ENCODE measurements at regions not wholly inside any gene's neighbourhood (a gene's known extent, or its start where the extent isn't known, plus 50 kb on each side); places are given as distances from the start of the nearest gene placed in this dataset.

DNA sequence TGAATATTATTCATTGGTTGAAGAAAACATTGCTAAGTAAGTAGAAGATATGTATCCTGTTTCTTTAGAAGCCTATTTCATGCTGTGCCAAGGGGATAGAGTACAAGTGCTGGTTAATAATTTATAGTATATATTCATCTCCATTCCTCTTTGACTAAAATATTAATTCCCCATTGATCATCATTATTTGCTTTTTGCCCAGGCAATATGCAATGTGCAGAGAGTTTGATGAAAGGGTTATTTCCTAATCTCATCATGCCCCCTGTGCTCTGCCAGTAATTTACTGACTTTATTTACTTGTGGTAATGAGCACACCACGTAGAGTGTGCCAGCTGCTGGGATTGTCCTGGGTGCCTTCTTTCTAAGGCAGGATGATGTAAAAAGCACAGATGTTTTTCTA lies 180.9 kb downstream of the REEP3 start:
- Histone ChIP-seq H3K4me3 (ENCODE audit: insufficient read depth in 1 of 2, low read depth in 1 of 2, low read length in 2 of 2) (no peak overlapping the region), H2BK5ac (ENCODE audit: low read depth, low read length, poor library complexity, severe bottlenecking) (no peak overlapping the region), H3K79me1 (replicated peaks; ENCODE audit: low read length, poor library complexity, severe bottlenecking) (no peaks in the 10 kb centered on the region), H2AFZ (ENCODE audit: low read depth, low read length) (no peak overlapping the region), H3K4me1 (ENCODE audit: control insufficient read depth, insufficient read depth, low read depth, low read length) (peaks cover 4% of the 10 kb centered on the region), H3K36me3 (ENCODE audit: control insufficient read depth in 1 of 2, insufficient read depth in 2 of 2, low read depth in 1 of 2, low read length in 2 of 2) (no peaks in the 10 kb centered on the region), H2BK15ac (ENCODE audit: low read depth, poor library complexity, severe bottlenecking) (no peak overlapping the region), H3K9ac (ENCODE audit: low read length) (no peak overlapping the region), H3K4ac (ENCODE audit: low read depth in 1 of 2, low read length in 2 of 2) (no peak overlapping the region), H2BK12ac (ENCODE audit: low read length in 2 of 2) (no peak overlapping the region), H2BK120ac (ENCODE audit: low read depth, low read length) (no peak overlapping the region), H3K9me3 (ENCODE audit: control insufficient read depth, low read length) (no peaks in the 10 kb centered on the region), H3K27me3 (ENCODE audit: control insufficient read depth in 1 of 2, insufficient read depth in 1 of 2, low read length in 2 of 2) (no peaks in the 10 kb centered on the region), H3K18ac (ENCODE audit: low read depth in 1 of 2, low read length in 2 of 2) (no peak overlapping the region), H3K27ac (ENCODE audit: low read length, poor library complexity, severe bottlenecking) (no peak overlapping the region), H3K14ac (ENCODE audit: low read length in 2 of 2) (no peak overlapping the region), H2AK5ac (ENCODE audit: low read length, severe bottlenecking) (no peak overlapping the region), H4K91ac (ENCODE audit: low read length) (no peak overlapping the region), H3K23ac (ENCODE audit: low read length in 2 of 2) (no peak overlapping the region), H4K8ac (ENCODE audit: low read length) (no peak overlapping the region), H3K4me2 (ENCODE audit: low read length, poor library complexity, severe bottlenecking) (no peak overlapping the region)
- 100% methylated on average over 1 of the region's 1 CpG for WGBS
- DNase-seq = no peak

DNA sequence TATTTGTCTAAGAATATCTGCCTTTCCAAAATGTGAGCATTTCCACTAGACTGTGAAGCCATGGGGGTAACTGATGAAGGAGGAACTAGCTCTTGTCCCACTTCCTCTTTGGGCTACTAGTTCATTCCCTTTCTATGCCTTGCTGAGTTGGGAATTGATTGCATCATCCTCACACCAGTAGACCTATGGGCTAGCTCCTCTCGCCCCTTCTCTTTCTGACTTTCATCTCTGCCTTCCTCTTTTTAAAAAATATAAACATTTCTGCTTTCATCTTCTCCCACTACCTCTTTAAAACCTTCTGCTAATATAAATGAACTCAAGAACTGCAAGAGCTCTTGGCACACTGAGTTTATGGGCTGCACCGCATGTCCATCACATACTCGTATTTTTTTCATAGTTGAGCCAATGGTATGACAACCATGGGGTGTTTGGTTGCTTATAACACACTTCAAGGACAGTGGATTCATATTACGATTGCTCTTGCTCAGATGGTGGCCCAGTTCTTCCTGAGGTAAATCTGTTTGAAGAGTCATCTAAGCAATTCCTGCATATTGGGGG lies 182.0 kb downstream of the REEP3 start:
- Histone ChIP-seq H3K36me3 (ENCODE audit: control insufficient read depth in 1 of 2, insufficient read depth in 2 of 2, low read depth in 1 of 2, low read length in 2 of 2) (no peaks in the 10 kb centered on the region), H3K27ac (ENCODE audit: low read length, poor library complexity, severe bottlenecking) (no peak overlapping the region), H3K79me1 (replicated peaks; ENCODE audit: low read length, poor library complexity, severe bottlenecking) (no peaks in the 10 kb centered on the region), H4K91ac (ENCODE audit: low read length) (peak overlapping the region; percentile 61), H2AK5ac (ENCODE audit: low read length, severe bottlenecking) (no peak overlapping the region), H3K4me2 (ENCODE audit: low read length, poor library complexity, severe bottlenecking) (no peak overlapping the region), H4K8ac (ENCODE audit: low read length) (peak overlapping the region; percentile 71), H3K4me3 (ENCODE audit: insufficient read depth in 1 of 2, low read depth in 1 of 2, low read length in 2 of 2) (no peak overlapping the region), H3K23ac (ENCODE audit: low read length in 2 of 2) (no peak overlapping the region), H3K4me1 (ENCODE audit: control insufficient read depth, insufficient read depth, low read depth, low read length) (peaks cover 4% of the 10 kb centered on the region), H2BK12ac (ENCODE audit: low read length in 2 of 2) (peak overlapping the region in 1 of 2 experiments; percentile 21), H3K18ac (ENCODE audit: low read depth in 1 of 2, low read length in 2 of 2) (no peak overlapping the region), H3K27me3 (ENCODE audit: control insufficient read depth in 1 of 2, insufficient read depth in 1 of 2, low read length in 2 of 2) (no peaks in the 10 kb centered on the region), H3K4ac (ENCODE audit: low read depth in 1 of 2, low read length in 2 of 2) (no peak overlapping the region), H2BK15ac (ENCODE audit: low read depth, poor library complexity, severe bottlenecking) (no peak overlapping the region), H2BK5ac (ENCODE audit: low read depth, low read length, poor library complexity, severe bottlenecking) (no peak overlapping the region), H2BK120ac (ENCODE audit: low read depth, low read length) (no peak overlapping the region), H3K9me3 (ENCODE audit: control insufficient read depth, low read length) (no peaks in the 10 kb centered on the region), H3K9ac (ENCODE audit: low read length) (no peak overlapping the region), H3K14ac (ENCODE audit: low read length in 2 of 2) (no peak overlapping the region), H2AFZ (ENCODE audit: low read depth, low read length) (no peak overlapping the region)
- 97% methylated on average over 4 of the region's 4 CpGs for WGBS
- peak; percentile 28 for DNase-seq

GRCh38 chr10:63703740-63704345 lies 182.6 kb downstream of the REEP3 start:
- Histone ChIP-seq H3K4me2 (ENCODE audit: low read length, poor library complexity, severe bottlenecking) (no peak overlapping the region), H3K4me1 (ENCODE audit: control insufficient read depth, insufficient read depth, low read depth, low read length) (peaks cover 4% of the 10 kb centered on the region), H3K14ac (ENCODE audit: low read length in 2 of 2) (peak overlapping the region in 1 of 2 experiments; percentile 9), H2AFZ (ENCODE audit: low read depth, low read length) (no peak overlapping the region), H4K91ac (ENCODE audit: low read length) (peak overlapping the region; percentile 70), H3K4me3 (ENCODE audit: insufficient read depth in 1 of 2, low read depth in 1 of 2, low read length in 2 of 2) (no peak overlapping the region), H3K4ac (ENCODE audit: low read depth in 1 of 2, low read length in 2 of 2) (peak overlapping the region in 1 of 2 experiments; percentile 7), H3K36me3 (ENCODE audit: control insufficient read depth in 1 of 2, insufficient read depth in 2 of 2, low read depth in 1 of 2, low read length in 2 of 2) (no peaks in the 10 kb centered on the region), H3K23ac (ENCODE audit: low read length in 2 of 2) (no peak overlapping the region), H2BK120ac (ENCODE audit: low read depth, low read length) (no peak overlapping the region), H3K27ac (ENCODE audit: low read length, poor library complexity, severe bottlenecking) (no peak overlapping the region), H3K9ac (ENCODE audit: low read length) (no peak overlapping the region), H2BK5ac (ENCODE audit: low read depth, low read length, poor library complexity, severe bottlenecking) (no peak overlapping the region), H2BK12ac (ENCODE audit: low read length in 2 of 2) (peak overlapping the region in 1 of 2 experiments; percentile 21), H3K18ac (ENCODE audit: low read depth in 1 of 2, low read length in 2 of 2) (peak overlapping the region in 1 of 2 experiments; percentile 46), H4K8ac (ENCODE audit: low read length) (no peak overlapping the region), H2AK5ac (ENCODE audit: low read length, severe bottlenecking) (peak overlapping the region; percentile 63), H3K79me1 (replicated peaks; ENCODE audit: low read length, poor library complexity, severe bottlenecking) (no peaks in the 10 kb centered on the region), H3K27me3 (ENCODE audit: control insufficient read depth in 1 of 2, insufficient read depth in 1 of 2, low read length in 2 of 2) (no peaks in the 10 kb centered on the region), H3K9me3 (ENCODE audit: control insufficient read depth, low read length) (no peaks in the 10 kb centered on the region), H2BK15ac (ENCODE audit: low read depth, poor library complexity, severe bottlenecking) (no peak overlapping the region)
- 90% methylated on average over 6 of the region's 6 CpGs for WGBS
- no peak for DNase-seq

GRCh38 chr10:63707254-63707910 lies 186.2 kb downstream of the REEP3 start:
- Histone ChIP-seq H3K9me3 (ENCODE audit: control insufficient read depth, low read length) (no peaks in the 10 kb centered on the region), H3K4ac (ENCODE audit: low read depth in 1 of 2, low read length in 2 of 2) (no peak overlapping the region), H4K91ac (ENCODE audit: low read length) (no peak overlapping the region), H3K79me1 (replicated peaks; ENCODE audit: low read length, poor library complexity, severe bottlenecking) (no peaks in the 10 kb centered on the region), H2BK120ac (ENCODE audit: low read depth, low read length) (no peak overlapping the region), H2BK12ac (ENCODE audit: low read length in 2 of 2) (no peak overlapping the region), H4K8ac (ENCODE audit: low read length) (no peak overlapping the region), H3K23ac (ENCODE audit: low read length in 2 of 2) (no peak overlapping the region), H2BK5ac (ENCODE audit: low read depth, low read length, poor library complexity, severe bottlenecking) (no peak overlapping the region), H3K4me1 (ENCODE audit: control insufficient read depth, insufficient read depth, low read depth, low read length) (peaks cover 5% of the 10 kb centered on the region), H3K36me3 (ENCODE audit: control insufficient read depth in 1 of 2, insufficient read depth in 2 of 2, low read depth in 1 of 2, low read length in 2 of 2) (no peaks in the 10 kb centered on the region), H3K18ac (ENCODE audit: low read depth in 1 of 2, low read length in 2 of 2) (no peak overlapping the region), H3K9ac (ENCODE audit: low read length) (no peak overlapping the region), H3K4me3 (ENCODE audit: insufficient read depth in 1 of 2, low read depth in 1 of 2, low read length in 2 of 2) (no peak overlapping the region), H2AK5ac (ENCODE audit: low read length, severe bottlenecking) (no peak overlapping the region), H2BK15ac (ENCODE audit: low read depth, poor library complexity, severe bottlenecking) (no peak overlapping the region), H3K4me2 (ENCODE audit: low read length, poor library complexity, severe bottlenecking) (no peak overlapping the region), H3K27ac (ENCODE audit: low read length, poor library complexity, severe bottlenecking) (peak overlapping the region; percentile 72), H3K27me3 (ENCODE audit: control insufficient read depth in 1 of 2, insufficient read depth in 1 of 2, low read length in 2 of 2) (no peaks in the 10 kb centered on the region), H3K14ac (ENCODE audit: low read length in 2 of 2) (no peak overlapping the region), H2AFZ (ENCODE audit: low read depth, low read length) (no peak overlapping the region)
- WGBS = no CpG with 5 or more reads among the region's 1 CpG
- peak; percentile 99 for DNase-seq

Data from mesenchymal stem cell (in vitro differentiated cells and primary cell).